Adrenal gland (tissue), 9 donors: ENCODE measurements at regions not wholly inside any gene's neighbourhood (a gene's known extent, or its start where the extent isn't known, plus 50 kb on each side); places are given as distances from the start of the nearest gene placed in this dataset.

ENCODE experiments used
- DNase-seq, 7 donors: peaks; one replicate each; pipeline ENCODE4 v3.0.0-alpha.2; 2019 to 2020
- H3K27ac ChIP-seq, 5 donors: fragments of 200-600 bp; sonication (generic) in 4 of 5; 1 replicate in 3 of 5; 2 replicates in 2 of 5; pipeline versions ENCODE4 v1.5.1 to v1.8.0; 2016 to 2020; ENCODE audit warnings: mild to moderate bottlenecking in 1 of 5
- H3K27me3 ChIP-seq: fragments of 200-600 bp; 2 replicates; pipeline ENCODE4 v1.8.0; 2021
- H3K36me3 ChIP-seq, 2 donors: fragments of 200-600 bp; replicated peaks in 1 of 2; 1 replicate in 1 of 2; 2 replicates in 1 of 2; pipeline versions ENCODE4 v1.5.1 to v1.8.0; 2018 to 2022
- H3K4me1 ChIP-seq, 2 donors: fragments of 200-600 bp; replicated peaks in 1 of 2; 1 replicate in 1 of 2; 2 replicates in 1 of 2; pipeline versions ENCODE4 v1.5.1 to v1.8.0; 2018 to 2021
- H3K4me3 ChIP-seq, 4 donors: fragments of 200-600 bp; sonication (generic) in 3 of 4; one replicate each; pipeline ENCODE4 v1.5.1; 2016 to 2018
- H3K9me3 ChIP-seq, 3 donors: fragments of 200-600 bp; sonication (generic) in 1 of 3; replicated peaks in 1 of 3; 1 replicate in 2 of 3; 2 replicates in 1 of 3; pipeline versions ENCODE4 v1.5.1 to v1.8.0; 2016 to 2021
- POLR2A ChIP-seq, 2 donors: fragments of 450-650 bp; IDR thresholded peaks; one replicate each; pipeline ENCODE4 v1.6.1; 2017; ENCODE audit warnings: antibody characterized with exemption in 2 of 2, mild to moderate bottlenecking in 2 of 2, moderate library complexity in 1 of 2
- WGBS, 4 donors: extraction: QIAGEN DNeasy Blood & Tissue Kit in 2 of 4; methylation state at CpG; one replicate each; pipeline versions ENCODE4 v1.1.5 to v1.1.7; 2013 to 2017; 5-methylcytosine and 5-hydroxymethylcytosine counted together
- intact Hi-C, 2 donors: fragments of 100-400 bp; cut with DNase I; formaldehyde crosslinking; loops; one replicate each; pipeline versions ENCODE4 v1.14.1 to v1.15.0; 2022 to 2023
- TF ChIP-seq, protein P1 (sequence below), 6 experiments: fragments of 450-650 bp in 4 of 6; fragments of 200-600 bp in 2 of 6; sonication (generic) in 1 of 6; IDR thresholded peaks; 1 replicate in 5 of 6; 2 replicates in 1 of 6; pipeline versions ENCODE4 v1.5.1 to v1.8.0; 2016 to 2021; ENCODE audit warnings: antibody characterized with exemption in 6 of 6, mild to moderate bottlenecking in 2 of 6, moderate library complexity in 1 of 6
- donor health status: healthy with polysubstance abuse.
- donor health status: Bipolar disorder and iron deficiency.
- donor health status: DM: yes; HTN: yes; CAD: no.
- donor health status: DM: no; HTN: no; CAD: no.
- donor health status: DM: no; HTN: no; CAD: no.

GRCh38 chr16:51239196-51239595, 88.1 kb upstream of the SALL1 start:
- no peak for DNase-seq
- Histone ChIP-seq H3K9me3 (no peaks in the 10 kb centered on the region), H3K36me3 (no peaks in the 10 kb centered on the region), H3K4me3 (no peak overlapping the region), H3K27me3 (no peaks in the 10 kb centered on the region), H3K4me1 (no peaks in the 10 kb centered on the region), H3K27ac (no peak overlapping the region)
- 76 to 83% (median 81%) methylated on average over 2 of the region's 2 CpGs for WGBS, 4 donors
- intact Hi-C loops = no loop called here
- TF ChIP-seq, protein P1, sequence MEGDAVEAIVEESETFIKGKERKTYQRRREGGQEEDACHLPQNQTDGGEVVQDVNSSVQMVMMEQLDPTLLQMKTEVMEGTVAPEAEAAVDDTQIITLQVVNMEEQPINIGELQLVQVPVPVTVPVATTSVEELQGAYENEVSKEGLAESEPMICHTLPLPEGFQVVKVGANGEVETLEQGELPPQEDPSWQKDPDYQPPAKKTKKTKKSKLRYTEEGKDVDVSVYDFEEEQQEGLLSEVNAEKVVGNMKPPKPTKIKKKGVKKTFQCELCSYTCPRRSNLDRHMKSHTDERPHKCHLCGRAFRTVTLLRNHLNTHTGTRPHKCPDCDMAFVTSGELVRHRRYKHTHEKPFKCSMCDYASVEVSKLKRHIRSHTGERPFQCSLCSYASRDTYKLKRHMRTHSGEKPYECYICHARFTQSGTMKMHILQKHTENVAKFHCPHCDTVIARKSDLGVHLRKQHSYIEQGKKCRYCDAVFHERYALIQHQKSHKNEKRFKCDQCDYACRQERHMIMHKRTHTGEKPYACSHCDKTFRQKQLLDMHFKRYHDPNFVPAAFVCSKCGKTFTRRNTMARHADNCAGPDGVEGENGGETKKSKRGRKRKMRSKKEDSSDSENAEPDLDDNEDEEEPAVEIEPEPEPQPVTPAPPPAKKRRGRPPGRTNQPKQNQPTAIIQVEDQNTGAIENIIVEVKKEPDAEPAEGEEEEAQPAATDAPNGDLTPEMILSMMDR (IDR thresholded peaks at IDR 0.05) = no peak
- no peak for TF ChIP-seq POLR2A (IDR thresholded peaks at IDR 0.05)

GRCh38 chr16:51237861-51238378, 86.8 kb upstream of the SALL1 start:
- intact Hi-C loops = no loop called here
- no peaks in the 10 kb centered on the region for H3K4me1 ChIP-seq
- DNase-seq = no peak
- H3K4me3 ChIP-seq = no peak overlapping the region
- no peak overlapping the region for H3K27ac ChIP-seq
- H3K36me3 ChIP-seq = no peaks in the 10 kb centered on the region
- WGBS, 4 donors = 30 to 42% (median 40%) methylated on average over 6 of the region's 6 CpGs
- TF ChIP-seq, protein P1 (IDR thresholded peaks at IDR 0.05) = no peak
- no peak for TF ChIP-seq POLR2A (IDR thresholded peaks at IDR 0.05)
- no peaks in the 10 kb centered on the region for H3K9me3 ChIP-seq
- no peaks in the 10 kb centered on the region for H3K27me3 ChIP-seq

DNA sequence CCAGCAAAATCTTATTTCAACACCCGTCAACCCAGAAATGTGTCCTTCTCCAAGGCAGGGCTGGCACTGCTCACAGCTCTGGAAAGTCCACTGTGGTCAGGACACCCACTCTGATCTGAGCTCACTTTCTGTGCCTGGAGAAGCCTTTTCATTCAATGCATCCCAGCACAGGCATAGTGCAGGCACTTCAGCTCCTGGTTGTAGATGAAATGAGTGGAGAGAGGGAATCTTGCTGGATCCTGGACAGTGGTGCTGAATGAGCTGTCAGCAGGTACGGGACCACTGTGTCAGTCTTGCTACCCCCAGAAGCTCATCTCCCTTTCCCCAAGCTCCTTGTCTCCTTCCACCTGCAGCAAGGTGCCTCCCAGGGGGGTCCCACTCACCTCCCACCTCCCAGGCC, 86.1 kb upstream of the SALL1 start:
- DNase-seq = no peak
- Histone ChIP-seq H3K4me1 (no peaks in the 10 kb centered on the region), H3K4me3 (no peak overlapping the region), H3K36me3 (no peaks in the 10 kb centered on the region), H3K27ac (no peak overlapping the region), H3K27me3 (no peaks in the 10 kb centered on the region), H3K9me3 (no peaks in the 10 kb centered on the region)
- intact Hi-C loops = no loop called here
- WGBS, 4 donors = 49 to 72% (median 63%) methylated on average over 1 to 2 of the region's 2 CpGs
- no peak for TF ChIP-seq POLR2A (IDR thresholded peaks at IDR 0.05)
- TF ChIP-seq, protein P1 (IDR thresholded peaks at IDR 0.05) = no peak

DNA sequence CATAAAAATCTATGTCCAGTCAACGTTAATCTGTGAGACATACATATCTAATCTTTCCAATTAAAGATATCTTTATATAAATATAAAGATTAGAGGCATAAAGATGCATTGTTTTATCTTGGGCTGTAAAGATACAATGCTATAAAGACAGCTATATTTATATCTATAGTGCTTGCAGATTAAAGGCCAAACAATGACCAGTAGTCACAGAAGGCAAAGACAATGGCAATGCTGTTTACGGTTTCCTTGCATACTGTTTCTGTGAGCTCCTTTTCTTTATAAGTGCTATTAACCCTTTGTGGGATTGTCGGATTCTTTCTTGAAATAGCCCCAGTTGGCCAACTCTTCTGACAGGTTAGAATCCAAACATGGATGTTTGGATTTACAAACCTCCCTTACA, 85.5 kb upstream of the SALL1 start:
- intact Hi-C loops = no loop called here
- no peak overlapping the region for H3K27ac ChIP-seq
- H3K36me3 ChIP-seq = no peaks in the 10 kb centered on the region
- TF ChIP-seq, protein P1 (IDR thresholded peaks at IDR 0.05) = no peak
- TF ChIP-seq POLR2A (IDR thresholded peaks at IDR 0.05) = no peak
- no peak overlapping the region for H3K4me3 ChIP-seq
- H3K27me3 ChIP-seq = no peaks in the 10 kb centered on the region
- no peak for DNase-seq
- no peaks in the 10 kb centered on the region for H3K9me3 ChIP-seq
- H3K4me1 ChIP-seq = no peaks in the 10 kb centered on the region
- WGBS, 4 donors = 27 to 46% (median 33%) methylated on average over 3 of the region's 3 CpGs
